AG04450 (cell line): ENCODE measurements at regions not wholly inside any gene's neighbourhood (a gene's known extent, or its start where the extent isn't known, plus 50 kb on each side); places are given as distances from the start of the nearest gene placed in this dataset.
"Not testable (repeated sequence)": the region's sequence is repeated elsewhere in the genome, so short reads cannot be mapped to it uniquely, and the experiment has no call there.

Source experiments
- CTCF ChIA-PET: fragments of 300-600, 350-600 bp; formaldehyde crosslinking; extraction: SDS; loops from one replicate; lab custom pipeline; 2022; ENCODE audit warnings: antibody characterized with exemption, inconsistent platforms; lab: Charles Lee
- POLR2A ChIA-PET: fragments of 350-600 bp; formaldehyde crosslinking; extraction: SDS; loops from one replicate; lab custom pipeline; 2021; ENCODE audit warnings: antibody characterized with exemption, inconsistent platforms; lab: Yijun Ruan, JAX
- DNase-seq: peaks from one replicate; pipeline ENCODE4 v3.0.0-alpha.2; 2011; ENCODE audit warnings: low read depth, low spot score
- H3K27ac ChIP-seq: one replicate; pipeline ENCODE4 v1.5.1; 2012; ENCODE audit warnings: low read depth, low read length, control low read depth
- H3K27me3 ChIP-seq: one replicate; pipeline ENCODE4 v1.6.0; 2012; ENCODE audit warnings: low read length; ENCODE audit not compliant: control insufficient read depth, insufficient read depth
- H3K4me3 ChIP-seq: 2 replicates; pipeline ENCODE4 v1.5.1; 2011; ENCODE audit warnings: mild to moderate bottlenecking, low read depth, low read length, control low read depth
- H3K9me3 ChIP-seq: 2 replicates; pipeline ENCODE4 v1.5.1; 2012; ENCODE audit warnings: low read length; ENCODE audit not compliant: control insufficient read depth, insufficient read depth
- TF ChIP-seq, protein P1 (sequence below): IDR thresholded peaks from 2 replicates; pipeline ENCODE4 v1.5.1; 2011; ENCODE audit warnings: low read depth, low read length, control low read depth, inconsistent platforms

GRCh38 chr17:52451294-52451861 is 292.9 kb upstream of the CA10 start:
- TF ChIP-seq, protein P1, sequence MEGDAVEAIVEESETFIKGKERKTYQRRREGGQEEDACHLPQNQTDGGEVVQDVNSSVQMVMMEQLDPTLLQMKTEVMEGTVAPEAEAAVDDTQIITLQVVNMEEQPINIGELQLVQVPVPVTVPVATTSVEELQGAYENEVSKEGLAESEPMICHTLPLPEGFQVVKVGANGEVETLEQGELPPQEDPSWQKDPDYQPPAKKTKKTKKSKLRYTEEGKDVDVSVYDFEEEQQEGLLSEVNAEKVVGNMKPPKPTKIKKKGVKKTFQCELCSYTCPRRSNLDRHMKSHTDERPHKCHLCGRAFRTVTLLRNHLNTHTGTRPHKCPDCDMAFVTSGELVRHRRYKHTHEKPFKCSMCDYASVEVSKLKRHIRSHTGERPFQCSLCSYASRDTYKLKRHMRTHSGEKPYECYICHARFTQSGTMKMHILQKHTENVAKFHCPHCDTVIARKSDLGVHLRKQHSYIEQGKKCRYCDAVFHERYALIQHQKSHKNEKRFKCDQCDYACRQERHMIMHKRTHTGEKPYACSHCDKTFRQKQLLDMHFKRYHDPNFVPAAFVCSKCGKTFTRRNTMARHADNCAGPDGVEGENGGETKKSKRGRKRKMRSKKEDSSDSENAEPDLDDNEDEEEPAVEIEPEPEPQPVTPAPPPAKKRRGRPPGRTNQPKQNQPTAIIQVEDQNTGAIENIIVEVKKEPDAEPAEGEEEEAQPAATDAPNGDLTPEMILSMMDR: no peak
- Histone ChIP-seq H3K4me3 (no peak overlapping the region), H3K27me3 (no peaks in the 10 kb centered on the region), H3K27ac (no peak overlapping the region), H3K9me3 (peaks cover 2% of the 10 kb centered on the region; the same call in 1 of the 2 replicates)
- ChIA-PET POLR2A (no interaction called here), CTCF (no interaction called here)
- DNase-seq: no peak

- H3K9me3 ChIP-seq: peaks cover 4% of the 10 kb centered on the region; the same call in 1 of the 2 replicates
- DNase-seq: no peak
- ChIA-PET CTCF (no interaction called here), POLR2A (no interaction called here)
- H3K27me3 ChIP-seq: no peaks in the 10 kb centered on the region
- no peak overlapping the region for H3K4me3 ChIP-seq
- no peak overlapping the region for H3K27ac ChIP-seq
- TF ChIP-seq, protein P1: no peak
Observed at GRCh38 chr17:52442350-52442749, 283.8 kb upstream of the CA10 start.

GRCh38 chr17:52420555-52421078 is 262.1 kb upstream of the CA10 start:
- TF ChIP-seq, protein P1: no peak
- CTCF ChIA-PET: no interaction called here
- no peaks in the 10 kb centered on the region for H3K9me3 ChIP-seq
- no peak overlapping the region for H3K4me3 ChIP-seq
- no peak overlapping the region for H3K27ac ChIP-seq
- H3K27me3 ChIP-seq: no peaks in the 10 kb centered on the region
- DNase-seq: no peak
- POLR2A ChIA-PET: no interaction called here

DNA sequence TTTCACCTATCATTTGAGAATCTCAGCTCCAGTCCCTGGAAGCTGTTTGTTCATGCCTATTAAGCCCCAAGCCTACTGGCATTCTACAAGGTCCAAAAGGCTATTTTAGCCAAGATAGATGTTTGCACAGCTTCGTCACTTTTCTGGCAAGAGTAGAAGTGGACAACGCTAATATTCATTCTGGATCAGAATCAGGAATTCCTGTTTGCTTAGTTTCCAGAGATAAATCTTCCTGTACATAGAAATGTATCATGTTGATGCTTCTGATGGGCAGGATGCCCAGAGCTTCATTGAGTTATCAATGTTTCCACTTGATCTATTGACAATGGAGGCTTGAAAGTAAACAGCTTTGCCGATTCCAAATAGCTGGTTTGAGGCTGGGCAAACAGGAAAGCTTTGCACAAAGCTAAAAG is 260.7 kb upstream of the CA10 start:
- Histone ChIP-seq H3K4me3 (no peak overlapping the region), H3K27ac (no peak overlapping the region), H3K27me3 (no peaks in the 10 kb centered on the region), H3K9me3 (no peaks in the 10 kb centered on the region)
- DNase-seq: no peak
- TF ChIP-seq, protein P1: no peak
- POLR2A ChIA-PET: no interaction called here
- CTCF ChIA-PET: no interaction called here

DNA sequence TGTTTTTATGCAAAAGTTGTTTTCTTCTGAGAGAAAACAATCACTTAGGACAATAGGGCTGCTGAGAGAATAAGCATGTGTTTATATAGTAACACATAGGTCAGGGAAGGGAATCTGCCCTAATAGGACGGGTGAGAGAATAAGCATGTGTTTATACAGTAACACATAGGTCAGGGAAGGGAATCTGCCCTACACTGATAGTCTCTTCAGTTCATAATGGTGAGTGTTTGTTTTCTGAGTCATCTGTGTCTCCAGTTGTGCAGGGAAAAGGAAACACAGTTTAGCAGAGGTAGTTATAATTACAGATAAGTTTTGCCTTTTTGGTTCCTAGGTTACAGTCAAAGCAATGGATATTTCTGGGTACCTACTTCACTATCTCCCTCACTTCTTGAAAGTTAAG is 252.3 kb upstream of the CA10 start:
- TF ChIP-seq, protein P1: no peak
- no peak for DNase-seq
- POLR2A ChIA-PET: no interaction called here
- Histone ChIP-seq H3K9me3 (peaks cover 3% of the 10 kb centered on the region; the same call in 1 of the 2 replicates), H3K27ac (no peak overlapping the region), H3K4me3 (no peak overlapping the region), H3K27me3 (no peaks in the 10 kb centered on the region)
- CTCF ChIA-PET: no interaction called here

DNA sequence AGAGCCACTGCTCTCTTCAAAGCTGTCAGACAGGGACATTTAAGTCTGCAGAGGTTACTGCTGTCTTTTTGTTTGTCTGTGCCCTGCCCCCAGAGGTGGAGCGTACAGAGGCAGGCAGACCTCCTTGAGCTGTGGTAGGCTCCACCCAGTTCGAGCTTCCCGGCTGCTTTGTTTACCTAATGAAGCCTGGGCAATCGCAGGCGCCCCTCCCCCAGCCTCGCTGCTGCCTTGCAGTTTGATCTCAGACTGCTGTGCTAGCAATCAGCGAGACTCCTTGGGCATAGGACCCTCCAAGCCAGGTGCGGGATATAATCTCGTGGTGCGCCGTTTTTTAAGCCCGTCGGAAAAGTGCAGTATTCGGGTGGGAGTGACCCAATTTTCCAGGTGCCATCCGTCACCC is 250.7 kb upstream of the CA10 start:
- H3K27ac ChIP-seq, H3K9me3 ChIP-seq, H3K27me3 ChIP-seq, POLR2A ChIA-PET, CTCF ChIA-PET, DNase-seq, H3K4me3 ChIP-seq: not testable (repeated sequence)
